Adrenal gland (tissue), 9 donors: ENCODE measurements at regions not wholly inside any gene's neighbourhood (a gene's known extent, or its start where the extent isn't known, plus 50 kb on each side); places are given as distances from the start of the nearest gene placed in this dataset.

ENCODE experiments used
- DNase-seq, 7 donors: peaks; one replicate each; pipeline ENCODE4 v3.0.0-alpha.2; 2019 to 2020
- H3K27ac ChIP-seq, 5 donors: fragments of 200-600 bp; sonication (generic) in 4 of 5; 1 replicate in 3 of 5; 2 replicates in 2 of 5; pipeline versions ENCODE4 v1.5.1 to v1.8.0; 2016 to 2020; ENCODE audit warnings: mild to moderate bottlenecking in 1 of 5
- H3K27me3 ChIP-seq: fragments of 200-600 bp; 2 replicates; pipeline ENCODE4 v1.8.0; 2021
- H3K36me3 ChIP-seq, 2 donors: fragments of 200-600 bp; replicated peaks in 1 of 2; 1 replicate in 1 of 2; 2 replicates in 1 of 2; pipeline versions ENCODE4 v1.5.1 to v1.8.0; 2018 to 2022
- H3K4me1 ChIP-seq, 2 donors: fragments of 200-600 bp; replicated peaks in 1 of 2; 1 replicate in 1 of 2; 2 replicates in 1 of 2; pipeline versions ENCODE4 v1.5.1 to v1.8.0; 2018 to 2021
- H3K4me3 ChIP-seq, 4 donors: fragments of 200-600 bp; sonication (generic) in 3 of 4; one replicate each; pipeline ENCODE4 v1.5.1; 2016 to 2018
- H3K9me3 ChIP-seq, 3 donors: fragments of 200-600 bp; sonication (generic) in 1 of 3; replicated peaks in 1 of 3; 1 replicate in 2 of 3; 2 replicates in 1 of 3; pipeline versions ENCODE4 v1.5.1 to v1.8.0; 2016 to 2021
- CTCF ChIP-seq, 6 experiments: fragments of 450-650 bp in 4 of 6; fragments of 200-600 bp in 2 of 6; sonication (generic) in 1 of 6; IDR thresholded peaks; 1 replicate in 5 of 6; 2 replicates in 1 of 6; pipeline versions ENCODE4 v1.5.1 to v1.8.0; 2016 to 2021; ENCODE audit warnings: antibody characterized with exemption in 6 of 6, mild to moderate bottlenecking in 2 of 6, moderate library complexity in 1 of 6
- POLR2A ChIP-seq, 2 donors: fragments of 450-650 bp; IDR thresholded peaks; one replicate each; pipeline ENCODE4 v1.6.1; 2017; ENCODE audit warnings: antibody characterized with exemption in 2 of 2, mild to moderate bottlenecking in 2 of 2, moderate library complexity in 1 of 2
- WGBS, 4 donors: extraction: QIAGEN DNeasy Blood & Tissue Kit in 2 of 4; methylation state at CpG; one replicate each; pipeline versions ENCODE4 v1.1.5 to v1.1.7; 2013 to 2017; 5-methylcytosine and 5-hydroxymethylcytosine counted together
- intact Hi-C, 2 donors: fragments of 100-400 bp; cut with DNase I; formaldehyde crosslinking; loops; one replicate each; pipeline versions ENCODE4 v1.14.1 to v1.15.0; 2022 to 2023
- donor health status: healthy with polysubstance abuse.
- donor health status: Bipolar disorder and iron deficiency.
- donor health status: DM: yes; HTN: yes; CAD: no.
- donor health status: DM: no; HTN: no; CAD: no.
- donor health status: DM: no; HTN: no; CAD: no.

DNA sequence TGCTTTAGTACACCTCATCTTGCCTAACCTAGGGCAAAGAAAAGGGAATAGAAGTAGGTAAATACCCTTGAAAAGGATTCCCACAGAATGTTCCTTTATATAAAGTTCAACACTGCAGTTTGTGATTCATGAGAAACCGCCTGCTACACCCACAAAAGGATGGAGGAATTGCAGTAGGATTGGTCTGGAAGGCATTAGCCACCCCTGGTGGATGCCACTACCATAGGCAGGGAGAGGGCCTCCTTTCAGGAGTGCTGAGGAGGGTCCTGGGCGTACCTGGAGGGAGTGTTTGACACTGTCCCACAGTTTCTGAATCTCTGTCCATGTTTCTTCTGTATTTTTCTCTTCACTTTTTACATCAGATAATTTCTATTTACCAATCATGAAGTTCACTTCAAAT is 221.8 kb upstream of the TMEM72 start:
- intact Hi-C loops: no loop called here
- no peaks in the 10 kb centered on the region for H3K9me3 ChIP-seq
- TF ChIP-seq CTCF (IDR thresholded peaks at IDR 0.05) (no peak), POLR2A (IDR thresholded peaks at IDR 0.05) (no peak)
- DNase-seq: no peak
- no peaks in the 10 kb centered on the region for H3K4me1 ChIP-seq
- 77 to 95% (median 81%) methylated on average over 2 of the region's 2 CpGs for WGBS, 4 donors
- H3K36me3 ChIP-seq: no peaks in the 10 kb centered on the region
- no peak overlapping the region for H3K27ac ChIP-seq
- no peaks in the 10 kb centered on the region for H3K27me3 ChIP-seq
- no peak overlapping the region for H3K4me3 ChIP-seq

DNA sequence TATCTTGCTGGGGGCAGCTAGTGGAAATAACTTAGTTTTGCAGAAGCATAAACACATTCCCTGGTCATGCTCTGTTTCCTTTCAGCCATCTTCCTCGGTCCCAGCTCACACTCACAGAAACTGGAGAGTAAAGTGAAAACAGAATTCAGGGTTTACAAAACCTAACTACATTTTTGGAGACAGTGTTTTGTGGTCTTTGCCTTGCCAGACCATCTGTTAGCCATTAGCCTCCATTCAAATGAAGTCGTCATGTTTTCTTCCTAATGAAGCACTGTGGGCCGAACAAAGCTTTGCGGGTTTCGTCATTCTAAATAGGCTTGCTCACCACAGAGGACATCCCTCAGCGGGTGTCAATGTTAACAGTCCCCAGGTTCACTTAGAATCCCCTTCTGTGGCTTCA is 214.6 kb upstream of the TMEM72 start:
- Histone ChIP-seq H3K9me3 (no peaks in the 10 kb centered on the region), H3K4me1 (no peaks in the 10 kb centered on the region), H3K27ac (no peak overlapping the region), H3K4me3 (no peak overlapping the region), H3K27me3 (no peaks in the 10 kb centered on the region), H3K36me3 (no peaks in the 10 kb centered on the region)
- no peak for DNase-seq
- no peak for TF ChIP-seq CTCF (IDR thresholded peaks at IDR 0.05)
- no peak for TF ChIP-seq POLR2A (IDR thresholded peaks at IDR 0.05)
- intact Hi-C loops: no loop called here
- 71 to 81% (median 77%) methylated on average over 6 of the region's 6 CpGs for WGBS, 4 donors

- intact Hi-C loops: no loop called here
Measured at GRCh38 chr10:44697116-44697515, 214.0 kb upstream of the TMEM72 start.

GRCh38 chr10:44702531-44702930 is 208.6 kb upstream of the TMEM72 start:
- no peaks in the 10 kb centered on the region for H3K4me1 ChIP-seq
- no peak overlapping the region for H3K27ac ChIP-seq
- H3K27me3 ChIP-seq: no peaks in the 10 kb centered on the region
- intact Hi-C loops: no loop called here
- H3K4me3 ChIP-seq: no peak overlapping the region
- DNase-seq: no peak
- TF ChIP-seq POLR2A (IDR thresholded peaks at IDR 0.05) (no peak), CTCF (IDR thresholded peaks at IDR 0.05) (no peak)
- WGBS, 4 donors: 94 to 100% (median 96%) methylated on average over 1 of the region's 1 CpG
- H3K36me3 ChIP-seq: no peaks in the 10 kb centered on the region
- H3K9me3 ChIP-seq: peaks cover 0 to 6% (median 0%) of the 10 kb centered on the region in 3 donors

More at GRCh38 chr10:44697116-44697515, 214.0 kb upstream of the TMEM72 start:
- Histone ChIP-seq H3K27me3 (no peaks in the 10 kb centered on the region), H3K27ac (no peak overlapping the region), H3K4me3 (no peak overlapping the region), H3K4me1 (no peaks in the 10 kb centered on the region), H3K9me3 (no peaks in the 10 kb centered on the region), H3K36me3 (no peaks in the 10 kb centered on the region)
- TF ChIP-seq POLR2A (IDR thresholded peaks at IDR 0.05): no peak
- no peak for TF ChIP-seq CTCF (IDR thresholded peaks at IDR 0.05)
- WGBS, 4 donors: 41 to 56% (median 44%) methylated on average over 2 of the region's 2 CpGs
- no peak for DNase-seq
